OCI-LY1 (cell line): ENCODE measurements at regions not wholly inside any gene's neighbourhood (a gene's known extent, or its start where the extent isn't known, plus 50 kb on each side); places are given as distances from the start of the nearest gene placed in this dataset.
"Not testable (repeated sequence)": the region's sequence is repeated elsewhere in the genome, so short reads cannot be mapped to it uniquely, and the experiment has no call there.

Experiments used
- EZH2 ChIP-seq: fragments of 200-600 bp; sonication (generic), shearing (Covaris generic); IDR thresholded peaks from 2 replicates; pipeline ENCODE4 v1.8.0; 2017; ENCODE audit warnings: borderline replicate concordance, mixed run types, mild to moderate bottlenecking, antibody characterized with exemption, low read length, moderate library complexity, mixed read lengths
- TF ChIP-seq, protein P1 (sequence below): fragments of 200-600 bp; sonication (generic), shearing (Covaris generic); IDR thresholded peaks from 2 replicates; pipeline ENCODE4 v1.5.1; 2017; ENCODE audit warnings: mild to moderate bottlenecking, antibody characterized with exemption, low read length, moderate library complexity, mixed read lengths

DNA sequence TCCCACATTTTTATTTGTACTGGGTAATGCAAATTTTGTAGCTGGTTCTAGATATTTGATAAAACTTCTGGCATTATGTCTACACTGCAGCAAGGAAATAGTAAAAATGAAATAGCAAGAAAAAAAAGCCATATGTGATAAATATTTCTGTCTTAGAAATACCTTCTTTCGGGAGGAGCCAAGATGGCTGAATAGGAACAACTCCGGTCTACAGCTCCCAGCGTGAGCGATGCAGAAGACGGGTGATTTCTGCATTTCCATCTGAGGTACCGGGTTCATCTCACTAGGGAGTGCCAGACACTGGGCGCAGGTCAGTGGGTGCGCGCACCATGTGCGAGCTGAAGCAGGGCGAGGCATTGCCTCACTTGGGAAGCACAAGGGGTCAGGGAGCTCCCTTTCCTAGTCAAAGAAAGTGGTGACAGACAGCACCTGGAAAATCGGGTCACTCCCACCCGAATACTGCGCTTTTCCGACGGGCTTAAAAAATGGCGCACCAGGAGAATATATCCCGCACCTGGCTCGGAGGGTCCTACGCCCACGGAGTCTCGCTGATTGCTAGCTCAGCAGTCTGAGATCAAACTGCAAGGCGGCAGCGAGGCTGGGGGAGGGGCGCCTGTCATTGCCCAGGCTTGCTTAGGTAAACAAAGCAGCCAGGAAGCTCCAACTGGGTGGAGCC is 461.4 kb downstream of the ZWINT start:
- TF ChIP-seq, protein P1, sequence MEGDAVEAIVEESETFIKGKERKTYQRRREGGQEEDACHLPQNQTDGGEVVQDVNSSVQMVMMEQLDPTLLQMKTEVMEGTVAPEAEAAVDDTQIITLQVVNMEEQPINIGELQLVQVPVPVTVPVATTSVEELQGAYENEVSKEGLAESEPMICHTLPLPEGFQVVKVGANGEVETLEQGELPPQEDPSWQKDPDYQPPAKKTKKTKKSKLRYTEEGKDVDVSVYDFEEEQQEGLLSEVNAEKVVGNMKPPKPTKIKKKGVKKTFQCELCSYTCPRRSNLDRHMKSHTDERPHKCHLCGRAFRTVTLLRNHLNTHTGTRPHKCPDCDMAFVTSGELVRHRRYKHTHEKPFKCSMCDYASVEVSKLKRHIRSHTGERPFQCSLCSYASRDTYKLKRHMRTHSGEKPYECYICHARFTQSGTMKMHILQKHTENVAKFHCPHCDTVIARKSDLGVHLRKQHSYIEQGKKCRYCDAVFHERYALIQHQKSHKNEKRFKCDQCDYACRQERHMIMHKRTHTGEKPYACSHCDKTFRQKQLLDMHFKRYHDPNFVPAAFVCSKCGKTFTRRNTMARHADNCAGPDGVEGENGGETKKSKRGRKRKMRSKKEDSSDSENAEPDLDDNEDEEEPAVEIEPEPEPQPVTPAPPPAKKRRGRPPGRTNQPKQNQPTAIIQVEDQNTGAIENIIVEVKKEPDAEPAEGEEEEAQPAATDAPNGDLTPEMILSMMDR: not testable (repeated sequence)
- TF ChIP-seq EZH2: not testable (repeated sequence)
